ENCODE measurements at regions not wholly inside any gene's neighbourhood (a gene's known extent, or its start where the extent isn't known, plus 50 kb on each side); places are given as distances from the start of the nearest gene placed in this dataset.

GRCh38 chr3:14273901-14274611 is 95.4 kb downstream of the LSM3 start:
- no peak for DNase-seq

- no peak for DNase-seq
These were observed 96.0 kb downstream of the LSM3 start for GRCh38 chr3:14274612-14274936.

- no peak for DNase-seq
These were observed 96.7 kb downstream of the LSM3 start for GRCh38 chr3:14274999-14275961.

DNA sequence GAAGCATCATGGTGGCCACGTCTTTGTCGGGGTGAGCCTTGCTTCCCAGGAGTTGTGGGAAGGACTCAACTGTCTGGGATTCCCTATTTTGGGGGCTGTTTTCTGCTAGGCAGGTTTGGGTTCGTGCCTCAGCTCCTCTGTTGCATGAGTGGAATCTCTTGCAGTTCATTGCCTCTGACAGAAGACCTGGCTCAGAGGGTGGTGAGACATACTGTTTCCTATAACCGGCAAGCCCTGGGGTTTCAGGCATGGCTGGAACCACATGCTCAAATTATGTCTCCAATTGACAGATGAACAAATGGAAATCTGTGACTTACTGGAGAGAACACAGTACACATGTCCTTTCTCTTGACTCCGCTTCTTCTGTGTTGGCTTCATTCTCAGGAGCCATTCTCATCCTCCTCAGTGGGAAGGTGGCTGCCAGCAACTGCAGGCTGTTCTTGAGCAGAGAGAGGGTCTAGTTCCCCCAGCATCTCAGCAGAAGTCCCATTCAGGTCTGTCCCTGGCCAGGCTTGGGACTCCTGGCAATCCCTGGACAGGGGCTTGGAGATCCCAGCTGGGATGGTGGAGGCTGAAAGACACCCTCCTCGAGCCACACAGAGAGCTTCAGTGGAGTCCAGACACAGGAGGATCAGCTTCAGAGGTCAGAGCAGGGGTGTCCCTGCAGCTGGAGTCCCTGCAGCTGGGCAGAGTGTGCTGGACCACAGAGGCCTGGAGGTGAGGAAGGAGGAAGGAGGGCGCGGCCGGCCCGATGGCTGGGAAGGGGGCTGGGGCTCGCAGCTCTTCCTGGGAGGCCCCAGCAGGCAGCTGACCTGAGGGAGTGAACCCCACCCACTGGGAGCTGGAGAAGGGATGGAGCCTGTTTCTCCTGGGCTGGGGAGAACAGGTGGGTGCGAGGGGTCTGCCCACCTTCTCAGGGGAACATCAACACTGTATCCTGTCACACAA is 97.6 kb downstream of the LSM3 start:
- no peak for DNase-seq

DNA sequence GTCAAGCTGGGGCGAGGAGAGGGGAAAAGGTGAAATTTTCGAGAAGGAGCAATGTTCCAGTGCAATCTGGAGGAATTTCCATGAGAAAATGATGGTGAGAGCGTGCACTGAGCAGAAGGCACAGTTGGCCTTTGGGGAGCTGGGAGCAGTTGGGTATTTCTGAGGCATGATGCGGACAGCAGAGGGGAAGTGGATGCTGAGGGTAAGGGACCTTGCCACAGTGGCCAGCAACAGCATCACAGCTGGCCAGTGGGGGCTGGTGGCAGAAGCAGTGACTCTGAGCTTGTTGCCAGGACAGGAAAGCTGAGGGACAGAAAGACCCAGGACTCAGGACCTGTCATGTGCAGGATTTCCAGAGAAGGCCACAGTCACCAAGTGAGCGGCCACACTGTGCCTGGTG is 98.9 kb downstream of the LSM3 start:
- no peak for DNase-seq

DNA sequence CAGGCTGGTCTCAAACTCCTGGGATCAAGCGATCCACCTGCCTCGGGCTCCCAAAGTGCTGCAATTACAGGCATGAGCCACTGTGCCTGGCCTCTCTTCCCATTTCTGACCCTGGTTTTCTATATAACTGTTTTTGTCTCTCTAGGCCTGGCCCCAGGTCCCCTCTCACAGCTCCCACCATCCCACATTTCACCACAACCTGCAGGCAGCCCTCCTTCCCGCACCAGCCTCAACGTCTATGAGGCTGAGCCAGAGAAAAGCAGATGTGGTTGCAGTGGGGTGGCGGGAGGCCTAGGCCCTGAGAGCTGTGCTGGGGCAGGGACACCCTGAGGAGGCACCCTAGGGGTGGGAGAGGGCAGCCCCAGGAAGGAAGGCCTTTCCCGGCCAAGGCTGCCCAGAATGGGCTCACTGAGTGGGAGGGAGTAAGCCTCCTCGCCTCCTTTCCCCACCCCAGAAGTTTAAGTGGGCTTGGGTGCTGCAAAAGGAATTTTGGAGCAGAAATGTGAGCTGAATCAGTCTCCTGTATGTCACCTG is 99.7 kb downstream of the LSM3 start:
- DNase-seq: no peak

DNA sequence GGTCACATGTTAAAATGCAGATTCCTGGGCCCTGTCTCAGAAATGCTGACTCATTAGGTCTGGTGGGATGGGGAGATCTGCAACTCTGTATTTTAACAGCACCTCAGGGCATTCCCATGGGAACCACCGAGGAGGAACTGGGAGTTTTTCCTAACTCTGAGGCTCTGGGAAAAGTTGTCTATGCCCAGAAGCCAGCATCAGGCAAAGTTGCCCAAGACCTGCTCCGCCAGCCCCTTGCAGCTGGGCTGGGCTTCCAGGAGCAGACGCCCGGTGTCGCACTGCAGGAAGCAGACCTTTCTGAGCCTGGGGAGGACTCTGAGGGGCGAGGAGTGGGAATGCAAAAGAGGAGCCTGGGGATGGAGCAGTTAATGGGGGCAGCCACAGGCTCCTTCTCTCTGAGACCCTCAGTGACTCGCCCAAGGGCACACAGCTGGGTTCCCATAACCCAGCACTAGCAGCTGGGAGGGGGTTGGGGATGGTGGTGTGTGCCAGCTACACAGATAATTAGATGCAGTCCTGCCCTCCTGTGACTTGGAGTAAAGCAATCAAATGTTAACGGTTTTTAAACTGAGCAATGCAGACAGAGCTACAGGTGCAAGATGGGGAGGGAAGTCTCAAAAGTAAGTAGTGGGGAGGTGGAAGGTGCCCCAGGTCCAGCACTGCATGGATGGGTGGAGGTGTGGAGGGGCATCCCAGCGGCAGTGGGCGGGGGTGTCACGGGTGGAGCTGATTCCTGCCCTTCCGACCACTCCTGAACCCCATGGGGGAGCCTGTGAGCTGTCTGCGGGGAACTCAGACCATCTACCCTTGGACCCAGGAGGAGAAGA is 100.4 kb downstream of the LSM3 start:
- no peak for DNase-seq

- no peak for DNase-seq
These were observed 101.0 kb downstream of the LSM3 start for GRCh38 chr3:14279626-14280061.

DNA sequence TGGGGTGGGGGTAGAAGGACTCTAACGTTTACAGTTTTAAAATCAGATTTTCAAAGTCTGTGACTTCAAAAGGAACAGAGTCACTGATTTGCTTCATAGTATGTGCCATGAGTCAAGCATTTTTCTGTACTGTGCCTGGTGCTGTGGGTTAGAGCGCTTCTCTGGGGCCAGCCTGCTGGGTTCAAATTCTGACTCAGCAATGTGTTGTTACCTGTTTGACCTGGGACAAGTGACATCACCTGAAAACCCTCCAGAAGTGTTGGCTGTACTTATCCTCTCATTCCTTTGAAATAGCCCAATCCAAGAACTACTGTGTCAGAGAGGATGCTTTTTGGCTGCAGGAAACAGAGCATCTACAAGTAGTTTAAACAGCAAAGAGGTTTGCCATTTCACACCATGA is 101.7 kb downstream of the LSM3 start:
- DNase-seq: no peak

DNA sequence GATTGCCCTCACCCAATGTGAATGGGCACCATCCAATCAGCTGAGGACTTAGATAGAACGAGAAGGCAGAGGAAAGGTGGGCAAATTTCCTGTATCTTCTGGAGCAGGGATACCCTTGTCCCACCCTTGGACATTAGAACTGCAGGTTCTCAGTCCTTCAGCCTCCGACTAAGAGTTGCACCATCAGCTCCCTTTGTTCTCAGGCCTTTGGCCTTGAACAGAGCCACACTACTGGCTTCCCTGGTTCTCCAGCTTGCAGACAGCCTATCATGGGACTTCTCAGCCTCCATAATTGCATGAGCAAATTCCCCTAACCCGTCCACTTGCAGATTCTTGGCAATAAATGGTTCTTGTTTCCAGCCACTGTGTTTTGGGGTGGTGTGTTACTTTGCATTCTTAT is 102.4 kb downstream of the LSM3 start:
- no peak for DNase-seq

GRCh38 chr3:14282001-14282705 is 103.5 kb downstream of the LSM3 start:
- no peak for DNase-seq

DNA sequence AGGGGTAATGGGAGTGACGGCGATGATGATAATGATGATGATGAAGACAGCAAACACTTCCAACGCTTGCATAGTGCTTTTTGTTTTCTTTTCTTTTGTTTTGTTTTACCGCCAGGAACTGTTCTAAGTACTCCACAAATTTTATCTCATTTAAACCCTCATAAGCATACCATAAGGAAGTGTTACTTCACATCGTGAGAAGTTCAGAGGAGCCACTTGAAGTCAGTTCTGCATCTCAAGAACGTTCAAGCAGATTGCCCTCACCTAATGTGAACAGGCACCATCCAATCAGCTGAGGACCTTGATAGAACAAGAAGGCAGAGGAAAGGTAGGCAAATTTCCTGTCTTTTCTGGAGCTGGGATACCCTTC is 104.1 kb downstream of the LSM3 start:
- no peak for DNase-seq

GRCh38 chr3:14283092-14283812 is 104.6 kb downstream of the LSM3 start:
- no peak for DNase-seq

DNA sequence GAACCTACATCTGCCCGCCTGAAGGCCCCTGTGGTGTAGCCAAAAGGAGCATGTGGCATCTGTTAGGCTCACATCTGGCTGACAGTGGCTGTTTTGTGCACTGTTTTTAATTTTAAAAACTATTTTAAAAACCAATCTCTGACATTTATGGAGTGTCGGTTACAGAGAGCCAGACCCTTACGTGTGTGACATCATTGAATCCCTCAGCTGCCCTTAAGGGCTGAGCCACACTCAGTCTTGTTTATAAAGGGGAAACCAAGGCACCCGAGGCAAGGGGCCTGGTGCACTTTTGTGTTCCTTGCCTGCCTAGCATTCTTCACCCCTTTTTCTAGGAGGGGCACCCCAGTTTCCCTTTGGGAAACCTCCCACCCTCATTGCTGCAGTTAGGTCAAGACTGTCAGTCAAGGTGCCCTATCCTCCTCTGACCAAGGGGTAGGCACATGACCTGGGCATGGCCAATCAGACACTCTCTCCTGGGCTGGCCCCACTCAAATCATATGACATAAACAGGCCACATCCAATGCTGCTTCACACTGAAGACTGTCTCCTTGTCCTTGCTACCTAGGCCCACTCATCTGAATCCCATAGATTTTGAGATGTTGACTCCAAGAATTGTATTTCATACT is 105.3 kb downstream of the LSM3 start:
- DNase-seq: no peak

- no peak for DNase-seq
These were observed 106.3 kb downstream of the LSM3 start for GRCh38 chr3:14284694-14285547.

DNA sequence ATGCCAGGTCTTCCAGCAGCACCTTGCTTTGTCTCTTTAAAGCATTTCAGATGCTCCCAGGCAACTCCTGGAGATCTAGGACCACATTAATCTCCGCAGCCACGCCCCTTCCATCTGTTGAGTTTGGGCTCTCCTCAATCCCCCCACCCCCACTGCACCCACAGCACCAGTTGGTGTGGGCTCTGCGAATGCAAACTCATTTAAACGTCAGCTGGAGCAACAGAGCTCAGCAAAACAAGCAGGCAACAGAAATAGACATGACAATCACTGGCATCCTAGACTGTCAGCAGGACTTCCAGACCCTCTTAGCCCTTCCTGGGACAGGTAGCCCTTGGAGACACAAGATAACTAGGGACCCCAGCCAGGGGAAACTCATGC is 106.9 kb downstream of the LSM3 start:
- DNase-seq: no peak

- no peak for DNase-seq
These were observed 108.4 kb downstream of the LSM3 start for GRCh38 chr3:14286887-14287500.

GRCh38 chr3:14288177-14288788 is 109.7 kb downstream of the LSM3 start:
- DNase-seq: no peak

Measured in midbrain (tissue), 1 donor.